ENCODE measurements at regions not wholly inside any gene's neighbourhood (a gene's known extent, or its start where the extent isn't known, plus 50 kb on each side); places are given as distances from the start of the nearest gene placed in this dataset.

- DNase-seq (ENCODE audit: low read depth), result no peak
- H3K4me3 ChIP-seq (ENCODE audit: control insufficient read depth, low read depth, low read length), result no peak overlapping the region
- TF ChIP-seq CTCF (IDR thresholded peaks at IDR 0.05; ENCODE audit: control insufficient read depth, insufficient read depth, low read depth, low read length, missing control alignments), result no peak
Observed at GRCh38 chr5:124397317-124397716, 349.1 kb downstream of the ZNF608 start.

- TF ChIP-seq CTCF (IDR thresholded peaks at IDR 0.05; ENCODE audit: control insufficient read depth, insufficient read depth, low read depth, low read length, missing control alignments), result no peak
- no peak for DNase-seq (ENCODE audit: low read depth)
- no peak overlapping the region for H3K4me3 ChIP-seq (ENCODE audit: control insufficient read depth, low read depth, low read length)
Observed at GRCh38 chr5:124395926-124396325, 350.5 kb downstream of the ZNF608 start.

GRCh38 chr5:124395287-124395686 is 351.2 kb downstream of the ZNF608 start:
- TF ChIP-seq CTCF (IDR thresholded peaks at IDR 0.05; ENCODE audit: control insufficient read depth, insufficient read depth, low read depth, low read length, missing control alignments), result no peak
- no peak for DNase-seq (ENCODE audit: low read depth)
- H3K4me3 ChIP-seq (ENCODE audit: control insufficient read depth, low read depth, low read length), result no peak overlapping the region

GRCh38 chr5:124394700-124395245 is 351.7 kb downstream of the ZNF608 start:
- no peak for TF ChIP-seq CTCF (IDR thresholded peaks at IDR 0.05; ENCODE audit: control insufficient read depth, insufficient read depth, low read depth, low read length, missing control alignments)
- H3K4me3 ChIP-seq (ENCODE audit: control insufficient read depth, low read depth, low read length), result no peak overlapping the region
- no peak for DNase-seq (ENCODE audit: low read depth)

- DNase-seq (ENCODE audit: low read depth), result no peak
- no peak for TF ChIP-seq CTCF (IDR thresholded peaks at IDR 0.05; ENCODE audit: control insufficient read depth, insufficient read depth, low read depth, low read length, missing control alignments)
- no peak overlapping the region for H3K4me3 ChIP-seq (ENCODE audit: control insufficient read depth, low read depth, low read length)
Observed at GRCh38 chr5:124393584-124394379, 352.7 kb downstream of the ZNF608 start.

- TF ChIP-seq CTCF (IDR thresholded peaks at IDR 0.05; ENCODE audit: control insufficient read depth, insufficient read depth, low read depth, low read length, missing control alignments), result no peak
- no peak overlapping the region for H3K4me3 ChIP-seq (ENCODE audit: control insufficient read depth, low read depth, low read length)
- DNase-seq (ENCODE audit: low read depth), result no peak
Observed at GRCh38 chr5:124383693-124384092, 362.7 kb downstream of the ZNF608 start.
